A673 (cell line): ENCODE measurements at regions not wholly inside any gene's neighbourhood (a gene's known extent, or its start where the extent isn't known, plus 50 kb on each side); places are given as distances from the start of the nearest gene placed in this dataset.

Experiments used
- BruUV-seq: library from RNA; stranded (reverse); fragments of 400-500 nt; replicated peaks from 2 replicates; lab custom pipeline; 2021; lab: Mats Ljungman, UMichigan
- CTCF ChIA-PET: fragments of 300-600 bp; sonication (Branson Sonifier 250); formaldehyde crosslinking; loops from one replicate; lab custom pipeline; 2022; ENCODE audit warnings: antibody characterized with exemption; lab: Charles Lee
- POLR2A ChIA-PET: fragments of 300-600 bp; sonication (Branson Sonifier 250); formaldehyde crosslinking; loops from one replicate; lab custom pipeline; 2022; ENCODE audit warnings: antibody characterized with exemption; ENCODE audit not compliant: low non-redundant PET; lab: Charles Lee
- DNase-seq: peaks from one replicate; pipeline ENCODE4 v3.0.0-alpha.2; 2015; ENCODE audit warnings: low spot score
- H3K27ac ChIP-seq: fragments of 200-600 bp; sonication (generic); 2 replicates; pipeline ENCODE4 v1.5.1; 2016; ENCODE audit warnings: mixed run types, low read depth, mild to moderate bottlenecking, mixed read lengths, antibody characterized with exemption, low read length; ENCODE audit not compliant: poor library complexity, severe bottlenecking
- H3K27me3 ChIP-seq: fragments of 200-600 bp; sonication (generic); replicated peaks from 2 replicates; pipeline ENCODE4 v1.6.1; 2017; ENCODE audit warnings: mixed run types, low read depth, mild to moderate bottlenecking, mixed read lengths, antibody characterized with exemption, low read length; ENCODE audit not compliant: insufficient read depth, poor library complexity
- H3K36me3 ChIP-seq: fragments of 200-600 bp; sonication (generic); 2 replicates; pipeline ENCODE4 v1.6.1; 2016; ENCODE audit warnings: mixed run types, mild to moderate bottlenecking, mixed read lengths, antibody characterized with exemption, low read length; ENCODE audit not compliant: insufficient read depth, poor library complexity, severe bottlenecking
- H3K4me1 ChIP-seq: fragments of 200-600 bp; sonication (generic); 2 replicates; pipeline ENCODE4 v1.6.1; 2017; ENCODE audit warnings: mixed run types, mild to moderate bottlenecking, mixed read lengths, antibody characterized with exemption, low read length; ENCODE audit not compliant: insufficient read depth, poor library complexity, severe bottlenecking
- H3K4me3 ChIP-seq: fragments of 200-600 bp; sonication (generic); 2 replicates; pipeline ENCODE4 v1.5.1; 2016; ENCODE audit warnings: low read depth, mixed run types, mild to moderate bottlenecking, mixed read lengths, low read length; ENCODE audit not compliant: poor library complexity, severe bottlenecking
- H3K9me3 ChIP-seq: fragments of 200-600 bp; sonication (generic); 2 replicates; pipeline ENCODE4 v1.6.1; 2016; ENCODE audit warnings: mixed run types, low read depth, mild to moderate bottlenecking, mixed read lengths, antibody characterized with exemption, low read length; ENCODE audit not compliant: poor library complexity, severe bottlenecking
- EZH2 ChIP-seq: fragments of 200-600 bp; sonication (generic); IDR thresholded peaks from 2 replicates; pipeline ENCODE4 v1.6.1; 2017; ENCODE audit warnings: borderline replicate concordance, low read depth, mild to moderate bottlenecking, mixed read lengths, antibody characterized with exemption, low read length; ENCODE audit not compliant: poor library complexity, severe bottlenecking
- intact Hi-C: fragments of 100-400 bp; cut with micrococcal nuclease; formaldehyde crosslinking; loops from one replicate; pipeline ENCODE4 v1.10.0; 2022; ENCODE audit not compliant: unreplicated experiment
- TF ChIP-seq, protein P1 (sequence below): fragments of 300-800, 200-600 bp; sonication (generic); conservative IDR thresholded peaks from 2 replicates; pipeline ENCODE4 v1.5.1; 2017; ENCODE audit warnings: low read depth, mild to moderate bottlenecking, antibody characterized with exemption, low read length, moderate library complexity, mixed read lengths

DNA sequence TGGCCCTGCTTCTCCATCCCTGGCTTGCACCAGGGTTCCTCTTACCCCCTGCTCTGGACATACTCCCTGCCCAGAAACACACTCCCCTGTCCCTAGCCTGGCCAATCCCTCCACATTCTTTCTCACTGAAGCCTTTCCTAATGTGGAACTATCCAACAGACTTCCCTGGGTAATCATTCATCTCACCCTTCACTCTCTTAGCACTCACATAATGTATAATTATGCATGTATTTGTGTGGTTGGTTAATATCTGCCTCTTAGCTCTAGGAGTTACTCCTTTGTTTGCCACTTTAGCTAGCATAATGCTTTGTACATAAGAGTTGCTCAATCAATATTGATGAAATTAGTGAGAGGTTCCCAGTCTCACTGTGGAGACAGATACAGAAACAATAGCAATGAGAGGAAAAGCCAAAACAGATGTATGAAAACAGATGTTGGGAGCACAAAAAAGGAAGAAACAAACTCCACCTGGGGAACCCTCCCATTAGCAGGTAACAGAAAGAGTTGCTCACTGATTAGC lies 76.9 kb upstream of the WARS2 start:
- H3K36me3 ChIP-seq, result no peaks in the 10 kb centered on the region
- no peak for TF ChIP-seq EZH2
- TF ChIP-seq, protein P1, sequence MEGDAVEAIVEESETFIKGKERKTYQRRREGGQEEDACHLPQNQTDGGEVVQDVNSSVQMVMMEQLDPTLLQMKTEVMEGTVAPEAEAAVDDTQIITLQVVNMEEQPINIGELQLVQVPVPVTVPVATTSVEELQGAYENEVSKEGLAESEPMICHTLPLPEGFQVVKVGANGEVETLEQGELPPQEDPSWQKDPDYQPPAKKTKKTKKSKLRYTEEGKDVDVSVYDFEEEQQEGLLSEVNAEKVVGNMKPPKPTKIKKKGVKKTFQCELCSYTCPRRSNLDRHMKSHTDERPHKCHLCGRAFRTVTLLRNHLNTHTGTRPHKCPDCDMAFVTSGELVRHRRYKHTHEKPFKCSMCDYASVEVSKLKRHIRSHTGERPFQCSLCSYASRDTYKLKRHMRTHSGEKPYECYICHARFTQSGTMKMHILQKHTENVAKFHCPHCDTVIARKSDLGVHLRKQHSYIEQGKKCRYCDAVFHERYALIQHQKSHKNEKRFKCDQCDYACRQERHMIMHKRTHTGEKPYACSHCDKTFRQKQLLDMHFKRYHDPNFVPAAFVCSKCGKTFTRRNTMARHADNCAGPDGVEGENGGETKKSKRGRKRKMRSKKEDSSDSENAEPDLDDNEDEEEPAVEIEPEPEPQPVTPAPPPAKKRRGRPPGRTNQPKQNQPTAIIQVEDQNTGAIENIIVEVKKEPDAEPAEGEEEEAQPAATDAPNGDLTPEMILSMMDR, result no peak
- no peaks in the 10 kb centered on the region for H3K4me1 ChIP-seq
- BruUV-seq, result no TSS peak
- no peaks in the 10 kb centered on the region for H3K9me3 ChIP-seq
- CTCF ChIA-PET, result no interaction called here
- no peaks in the 10 kb centered on the region for H3K27me3 ChIP-seq
- DNase-seq, result no peak
- H3K4me3 ChIP-seq, result no peak overlapping the region
- intact Hi-C loops, result no loop called here
- no peak overlapping the region for H3K27ac ChIP-seq
- POLR2A ChIA-PET, result no interaction called here

DNA sequence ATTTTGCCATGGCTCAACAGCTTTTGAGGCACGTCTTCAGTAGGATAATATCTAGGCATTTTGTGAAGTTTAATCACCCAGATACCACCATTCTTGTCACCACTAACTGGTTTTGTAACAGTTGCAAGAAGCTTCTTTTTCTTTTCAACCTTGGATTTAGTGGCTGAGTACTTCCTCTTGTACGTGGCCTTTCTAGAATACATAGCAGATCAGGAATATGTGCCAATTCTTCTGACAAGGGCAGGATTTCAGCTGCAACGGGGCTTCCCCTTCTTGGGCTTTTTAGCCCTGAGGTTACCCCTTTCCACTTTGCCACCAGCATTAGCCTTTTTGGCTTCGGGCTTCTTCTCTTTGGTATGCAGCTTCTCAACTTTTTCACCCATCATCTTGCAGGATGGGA lies 79.3 kb upstream of the WARS2 start:
- ChIA-PET POLR2A (no interaction called here), CTCF (no interaction called here)
- H3K9me3 ChIP-seq, result no peaks in the 10 kb centered on the region
- TF ChIP-seq, protein P1, result no peak
- no peak for TF ChIP-seq EZH2
- H3K27me3 ChIP-seq, result no peaks in the 10 kb centered on the region
- no peak overlapping the region for H3K4me3 ChIP-seq
- no peak overlapping the region for H3K27ac ChIP-seq
- no peaks in the 10 kb centered on the region for H3K36me3 ChIP-seq
- BruUV-seq, result no TSS peak
- intact Hi-C loops, result no loop called here
- no peak for DNase-seq
- no peaks in the 10 kb centered on the region for H3K4me1 ChIP-seq

DNA sequence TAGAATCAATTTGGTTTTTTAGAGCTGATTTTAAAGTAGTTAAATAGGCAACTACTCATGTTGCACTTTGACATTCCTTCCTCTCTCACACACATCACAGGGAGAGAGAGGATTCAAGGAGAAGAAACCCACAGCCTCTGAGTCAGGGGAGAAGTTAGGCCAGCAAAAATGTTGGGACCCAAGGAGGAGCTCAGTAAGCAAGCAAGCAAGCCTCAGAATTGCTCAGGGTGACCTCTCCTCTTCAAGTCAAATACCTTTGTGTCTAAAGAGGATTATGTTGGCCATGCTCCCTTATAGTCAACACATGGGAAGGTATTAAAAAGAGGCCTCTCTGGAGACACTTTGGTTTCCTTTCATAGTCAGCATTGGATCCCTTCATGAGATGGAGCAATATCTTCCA lies 80.5 kb upstream of the WARS2 start:
- H3K4me3 ChIP-seq, result no peak overlapping the region
- intact Hi-C loops, result no loop called here
- H3K27me3 ChIP-seq, result no peaks in the 10 kb centered on the region
- BruUV-seq, result no TSS peak
- no peaks in the 10 kb centered on the region for H3K4me1 ChIP-seq
- CTCF ChIA-PET, result no interaction called here
- no peak overlapping the region for H3K27ac ChIP-seq
- H3K9me3 ChIP-seq, result no peaks in the 10 kb centered on the region
- POLR2A ChIA-PET, result no interaction called here
- H3K36me3 ChIP-seq, result no peaks in the 10 kb centered on the region
- no peak for DNase-seq
- TF ChIP-seq EZH2, result no peak
- TF ChIP-seq, protein P1, result no peak
